Caco-2 (cell line): ENCODE measurements at regions not wholly inside any gene's neighbourhood (a gene's known extent, or its start where the extent isn't known, plus 50 kb on each side); places are given as distances from the start of the nearest gene placed in this dataset.
A peak's percentile ranks its signal among the peaks of the same experiment; 100 is the strongest.

ENCODE experiments used
- BruUV-seq: library from RNA; stranded (reverse); fragments of 400-500 nt; replicated peaks from 2 replicates; lab custom pipeline; 2021; lab: Mats Ljungman, UMichigan
- CTCF ChIA-PET: fragments of 300-600 bp; sonication (Branson Sonifier 250); formaldehyde crosslinking; loops from one replicate; lab custom pipeline; 2022; ENCODE audit warnings: antibody characterized with exemption; lab: Charles Lee
- POLR2A ChIA-PET: fragments of 300-600 bp; sonication (Branson Sonifier 250); formaldehyde crosslinking; loops from one replicate; lab custom pipeline; 2022; ENCODE audit warnings: antibody characterized with exemption; lab: Charles Lee
- DNase-seq, 2 experiments: peaks; one replicate each; pipeline versions ENCODE4 v3.0.0 to v3.0.0-alpha.2; 2020 to 2022
- H3K27me3 ChIP-seq: replicated peaks from 2 replicates; pipeline ENCODE4 v1.6.0; 2011; ENCODE audit warnings: low read length; ENCODE audit not compliant: control insufficient read depth, insufficient read depth
- H3K36me3 ChIP-seq: 2 replicates; pipeline ENCODE4 v1.5.1; 2011; ENCODE audit warnings: low read length; ENCODE audit not compliant: control insufficient read depth, insufficient read depth
- H3K4me1 ChIP-seq: fragments of 250-450 bp; sonication (Bioruptor Pico); 2 replicates; pipeline ENCODE4 v1.5.1; 2020; ENCODE audit warnings: mild to moderate bottlenecking
- H3K4me3 ChIP-seq: 2 replicates; pipeline ENCODE4 v1.5.1; 2011; ENCODE audit warnings: low read depth, mild to moderate bottlenecking, control low read depth, low read length
- H3K9me3 ChIP-seq: fragments of 250-450 bp; sonication (Bioruptor Pico); 2 replicates; pipeline ENCODE4 v1.5.1; 2020; ENCODE audit warnings: mild to moderate bottlenecking, moderate library complexity
- H3K27ac Mint-ChIP-seq: one replicate; pipeline ENCODE4 v1.8.0; 2022; ENCODE audit warnings: mixed read lengths; ENCODE audit not compliant: unreplicated experiment
- H3K27me3 Mint-ChIP-seq: one replicate; pipeline ENCODE4 v1.8.0; 2022; ENCODE audit warnings: mixed read lengths; ENCODE audit not compliant: insufficient read depth, unreplicated experiment
- H3K36me3 Mint-ChIP-seq: one replicate; pipeline ENCODE4 v1.8.0; 2022; ENCODE audit warnings: mild to moderate bottlenecking, mixed read lengths; ENCODE audit not compliant: insufficient read depth, unreplicated experiment
- H3K4me1 Mint-ChIP-seq: one replicate; pipeline ENCODE4 v1.8.0; 2022; ENCODE audit warnings: low read depth, mixed read lengths; ENCODE audit not compliant: unreplicated experiment
- H3K4me3 Mint-ChIP-seq: one replicate; pipeline ENCODE4 v1.8.0; 2022; ENCODE audit warnings: mild to moderate bottlenecking, moderate library complexity, mixed read lengths; ENCODE audit not compliant: unreplicated experiment
- H3K9me3 Mint-ChIP-seq: one replicate; pipeline ENCODE4 v1.8.0; 2022; ENCODE audit warnings: mixed read lengths; ENCODE audit not compliant: unreplicated experiment
- CTCF ChIP-seq, 2 experiments: fragments of 200-600 bp in 1 of 2; IDR thresholded peaks; 1 replicate in 1 of 2; 2 replicates in 1 of 2; pipeline versions ENCODE4 v1.5.1 to v1.8.0; 2011 to 2022; ENCODE audit warnings: antibody characterized with exemption in 1 of 2, control low read depth in 1 of 2, inconsistent platforms in 1 of 2, low read depth in 1 of 2, low read length in 1 of 2, mild to moderate bottlenecking in 1 of 2, moderate library complexity in 1 of 2; ENCODE audit not compliant: insufficient read depth in 1 of 2, severe bottlenecking in 1 of 2, unreplicated experiment in 1 of 2
- intact Hi-C: fragments of 100-400 bp; cut with micrococcal nuclease; formaldehyde crosslinking; loops from one replicate; pipeline ENCODE4 v1.10.0; 2022; ENCODE audit not compliant: unreplicated experiment

GRCh38 chr12:115311875-115312274 lies 627.9 kb upstream of the TBX3 start:
- Mint-ChIP-seq H3K4me1 (peaks cover 8% of the 10 kb centered on the region), H3K4me3 (no peak overlapping the region), H3K27me3 (peaks cover 3% of the 10 kb centered on the region), H3K36me3 (no peaks in the 10 kb centered on the region), H3K27ac (no peak overlapping the region), H3K9me3 (peaks cover 11% of the 10 kb centered on the region)
- Histone ChIP-seq H3K36me3 (no peaks in the 10 kb centered on the region), H3K4me1 (peaks cover 9% of the 10 kb centered on the region), H3K27me3 (no peaks in the 10 kb centered on the region), H3K4me3 (no peak overlapping the region), H3K9me3 (no peaks in the 10 kb centered on the region)
- no TSS peak for BruUV-seq
- TF ChIP-seq CTCF (IDR thresholded peaks at IDR 0.05; ENCODE audit: insufficient read depth in 1 of 2, low read depth in 1 of 2, low read length in 1 of 2, severe bottlenecking in 1 of 2, unreplicated experiment in 1 of 2), result no peak
- DNase-seq, result no peak
- ChIA-PET POLR2A (no interaction called here), CTCF (no interaction called here)
- intact Hi-C loops, result no loop called here

GRCh38 chr12:115308918-115309317 lies 624.9 kb upstream of the TBX3 start:
- H3K4me3 Mint-ChIP-seq, result no peak overlapping the region
- no peak for TF ChIP-seq CTCF (IDR thresholded peaks at IDR 0.05; ENCODE audit: insufficient read depth in 1 of 2, low read depth in 1 of 2, low read length in 1 of 2, severe bottlenecking in 1 of 2, unreplicated experiment in 1 of 2)

GRCh38 chr12:115306380-115306779 lies 622.4 kb upstream of the TBX3 start:
- H3K27ac Mint-ChIP-seq, result no peak overlapping the region
- ChIA-PET CTCF (no interaction called here), POLR2A (no interaction called here)
- H3K4me1 Mint-ChIP-seq, result no peaks in the 10 kb centered on the region
- no peaks in the 10 kb centered on the region for H3K9me3 Mint-ChIP-seq
- no peaks in the 10 kb centered on the region for H3K36me3 Mint-ChIP-seq
- H3K4me3 Mint-ChIP-seq, result no peak overlapping the region
- intact Hi-C loops, result no loop called here
- peak; percentile 46 to 47 for DNase-seq
- no peaks in the 10 kb centered on the region for H3K36me3 ChIP-seq
- no peak for TF ChIP-seq CTCF (IDR thresholded peaks at IDR 0.05; ENCODE audit: insufficient read depth in 1 of 2, low read depth in 1 of 2, low read length in 1 of 2, severe bottlenecking in 1 of 2, unreplicated experiment in 1 of 2)
- no peaks in the 10 kb centered on the region for H3K4me1 ChIP-seq
- no peak overlapping the region for H3K4me3 ChIP-seq
- no peaks in the 10 kb centered on the region for H3K9me3 ChIP-seq
- H3K27me3 Mint-ChIP-seq, result peaks cover 3% of the 10 kb centered on the region
- no TSS peak for BruUV-seq
- H3K27me3 ChIP-seq, result no peaks in the 10 kb centered on the region

More at GRCh38 chr12:115308918-115309317, 624.9 kb upstream of the TBX3 start:
- Histone ChIP-seq H3K36me3 (no peaks in the 10 kb centered on the region), H3K4me3 (no peak overlapping the region), H3K27me3 (no peaks in the 10 kb centered on the region), H3K9me3 (no peaks in the 10 kb centered on the region), H3K4me1 (peaks cover 3% of the 10 kb centered on the region)
- H3K27me3 Mint-ChIP-seq, result peaks cover 3% of the 10 kb centered on the region
- ChIA-PET CTCF (no interaction called here), POLR2A (no interaction called here)
- H3K9me3 Mint-ChIP-seq, result peaks cover 3% of the 10 kb centered on the region
- H3K27ac Mint-ChIP-seq, result no peak overlapping the region
- intact Hi-C loops, result no loop called here
- DNase-seq, result no peak
- H3K4me1 Mint-ChIP-seq, result peaks cover 3% of the 10 kb centered on the region
- no TSS peak for BruUV-seq
- no peaks in the 10 kb centered on the region for H3K36me3 Mint-ChIP-seq
